ENCODE measurements at regions not wholly inside any gene's neighbourhood (a gene's known extent, or its start where the extent isn't known, plus 50 kb on each side); places are given as distances from the start of the nearest gene placed in this dataset.
"Not testable (repeated sequence)": the region's sequence is repeated elsewhere in the genome, so short reads cannot be mapped to it uniquely, and the experiment has no call there.

DNA sequence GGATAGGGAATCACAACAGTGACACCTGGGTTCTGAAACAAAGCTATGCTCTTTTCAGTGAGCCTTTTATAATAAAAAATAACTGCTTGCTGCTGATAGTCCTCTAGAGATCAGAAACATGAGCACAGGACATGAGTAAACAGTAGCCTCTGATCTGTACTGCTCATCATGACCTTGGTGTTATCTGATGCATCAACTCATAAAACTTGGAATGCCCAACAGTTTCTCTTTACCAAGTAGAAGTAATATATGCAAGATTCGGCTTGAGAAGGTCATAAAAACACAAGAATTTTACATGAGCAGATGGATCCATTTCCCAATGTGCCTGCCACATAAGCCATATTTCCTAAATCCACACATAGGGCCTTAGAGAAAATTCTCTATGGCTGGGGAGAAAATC lies 318.3 kb upstream of the GRAMD2B start:
- no peak overlapping the region for H3K4me3 ChIP-seq (ENCODE audit: low read depth, low read length)
- DNase-seq (ENCODE audit: low read depth), result no peak

DNA sequence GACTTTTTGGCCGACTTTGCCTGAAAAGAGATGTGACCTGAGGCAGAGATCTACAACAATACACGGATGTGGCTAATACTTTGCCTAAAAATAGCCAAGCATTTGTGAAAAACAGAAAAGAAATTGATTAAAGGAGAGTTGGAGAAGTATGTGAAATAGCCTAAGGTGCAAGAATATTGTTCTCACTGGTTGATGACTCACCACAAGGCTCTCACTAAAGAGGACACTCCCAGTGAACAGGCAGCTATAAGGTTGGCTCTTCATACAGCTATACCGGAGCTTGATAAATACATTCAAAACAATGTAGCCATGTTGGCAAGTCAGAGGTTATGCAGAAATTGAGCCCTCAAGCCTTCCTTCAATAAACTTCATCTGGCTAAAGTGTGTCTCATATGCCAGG lies 317.2 kb upstream of the GRAMD2B start:
- no peak for DNase-seq (ENCODE audit: low read depth)
- no peak overlapping the region for H3K4me3 ChIP-seq (ENCODE audit: low read depth, low read length)

DNA sequence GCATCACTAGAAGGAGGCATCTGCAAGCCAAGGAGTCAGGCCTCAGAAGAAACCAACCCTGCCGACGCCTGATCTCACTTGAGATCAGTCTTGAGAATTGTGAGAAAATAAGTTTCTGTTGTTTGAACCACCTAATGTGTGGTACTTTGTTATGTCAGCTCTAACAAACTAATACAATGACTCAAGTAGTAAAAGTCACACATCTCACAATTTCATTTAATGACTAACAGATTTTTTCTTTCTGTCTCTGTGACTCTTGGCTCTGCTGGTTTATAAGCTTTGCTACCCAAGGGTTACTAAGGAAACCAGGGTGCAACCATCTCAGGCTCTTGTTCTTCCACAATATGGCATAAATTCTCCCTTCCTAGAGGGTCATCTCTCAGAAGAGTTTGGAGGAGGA lies 315.8 kb upstream of the GRAMD2B start:
- no peak for DNase-seq (ENCODE audit: low read depth)
- no peak overlapping the region for H3K4me3 ChIP-seq (ENCODE audit: low read depth, low read length)

DNA sequence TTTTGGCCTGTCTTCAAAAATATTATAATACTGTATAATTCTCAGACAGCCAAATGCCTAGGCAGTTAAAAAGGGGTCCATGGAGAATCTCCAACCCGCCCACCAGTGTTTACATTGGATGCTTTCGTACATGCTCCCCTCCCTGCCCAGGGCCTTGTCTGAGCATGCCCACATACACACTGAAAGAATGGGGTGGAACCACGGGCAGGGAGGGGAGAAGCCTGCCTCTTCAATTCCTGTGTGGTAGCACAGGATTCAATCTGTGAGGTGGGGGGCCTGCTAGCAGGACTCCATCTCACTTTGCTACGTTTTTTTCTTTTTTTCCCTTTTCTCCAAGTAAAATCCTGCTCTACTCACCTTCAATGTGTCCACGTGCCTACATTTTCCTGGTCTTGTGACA lies 314.7 kb upstream of the GRAMD2B start:
- no peak overlapping the region for H3K4me3 ChIP-seq (ENCODE audit: low read depth, low read length)
- no peak for DNase-seq (ENCODE audit: low read depth)

DNA sequence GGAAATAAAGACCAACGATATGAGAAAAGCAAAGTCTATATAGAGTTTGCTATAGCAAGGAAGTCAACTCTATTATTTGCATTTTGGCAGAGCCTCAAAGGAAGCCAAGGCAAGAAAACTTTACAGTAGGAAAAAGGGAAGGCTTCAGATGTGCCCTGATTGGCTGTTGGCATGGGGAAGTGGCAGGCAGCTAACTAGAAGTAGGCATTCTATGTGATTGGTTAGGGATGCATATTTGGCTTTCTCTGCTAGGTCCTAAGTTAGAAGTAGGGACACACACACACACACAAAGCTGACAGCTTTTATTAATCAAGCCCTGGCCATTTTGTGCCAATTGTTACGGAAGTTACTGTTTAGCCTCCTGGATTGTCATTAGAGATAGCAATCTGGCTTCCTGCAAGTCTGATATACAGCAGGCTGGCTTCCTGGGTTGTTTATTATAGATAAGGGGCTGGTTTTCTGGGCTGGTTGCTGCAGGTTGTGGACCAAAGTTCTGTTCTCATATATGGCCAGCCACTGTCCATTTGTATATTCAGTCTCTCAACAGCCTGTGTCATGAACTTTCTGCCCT lies 308.1 kb upstream of the GRAMD2B start:
- DNase-seq (ENCODE audit: low read depth), result no peak
- no peak overlapping the region for H3K4me3 ChIP-seq (ENCODE audit: low read depth, low read length)

DNA sequence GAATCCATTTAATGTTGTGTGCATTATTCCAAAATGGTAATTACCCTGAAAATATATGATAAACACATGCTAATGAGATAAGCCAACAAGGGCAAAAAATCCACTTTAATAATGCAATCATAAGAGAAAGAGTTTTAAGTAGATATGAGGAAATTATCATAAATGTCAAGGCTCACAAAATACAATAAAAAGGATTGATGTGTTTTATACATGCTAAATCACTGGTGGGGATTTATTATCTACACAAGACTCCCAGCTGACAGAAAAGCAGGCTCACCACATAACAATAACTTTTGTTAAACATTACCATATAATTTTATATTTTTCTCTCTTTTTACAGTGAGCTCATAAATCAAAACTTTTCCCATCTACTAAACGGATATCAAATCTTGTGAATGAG lies 306.2 kb upstream of the GRAMD2B start:
- no peak overlapping the region for H3K4me3 ChIP-seq (ENCODE audit: low read depth, low read length)
- no peak for DNase-seq (ENCODE audit: low read depth)

DNA sequence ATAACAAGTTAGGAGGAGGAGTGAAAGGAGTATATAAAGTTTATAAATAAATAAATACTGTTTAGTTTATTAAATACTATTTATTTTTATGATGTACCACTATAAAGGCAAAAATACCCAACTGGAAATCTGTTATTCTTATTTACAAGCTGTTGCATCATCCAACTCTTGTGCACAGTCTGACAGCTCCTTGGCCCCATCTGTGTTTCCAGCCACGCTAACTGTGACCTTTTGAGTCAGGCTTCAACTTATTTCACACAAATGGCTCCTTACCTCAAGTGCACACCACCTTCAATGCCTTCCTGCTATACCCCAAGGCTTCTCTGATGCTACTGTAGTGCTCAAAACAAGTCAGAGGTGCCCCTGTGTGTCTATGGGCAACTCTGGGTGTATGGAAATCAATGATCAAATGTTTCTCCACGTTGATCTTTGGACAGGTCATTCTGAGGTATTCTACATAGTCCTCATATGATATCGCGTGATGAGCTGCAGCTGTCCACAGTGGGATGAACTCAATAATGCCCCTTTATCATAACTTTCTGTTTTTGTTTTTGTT lies 303.2 kb upstream of the GRAMD2B start:
- no peak for DNase-seq (ENCODE audit: low read depth)
- H3K4me3 ChIP-seq (ENCODE audit: low read depth, low read length), result no peak overlapping the region

DNA sequence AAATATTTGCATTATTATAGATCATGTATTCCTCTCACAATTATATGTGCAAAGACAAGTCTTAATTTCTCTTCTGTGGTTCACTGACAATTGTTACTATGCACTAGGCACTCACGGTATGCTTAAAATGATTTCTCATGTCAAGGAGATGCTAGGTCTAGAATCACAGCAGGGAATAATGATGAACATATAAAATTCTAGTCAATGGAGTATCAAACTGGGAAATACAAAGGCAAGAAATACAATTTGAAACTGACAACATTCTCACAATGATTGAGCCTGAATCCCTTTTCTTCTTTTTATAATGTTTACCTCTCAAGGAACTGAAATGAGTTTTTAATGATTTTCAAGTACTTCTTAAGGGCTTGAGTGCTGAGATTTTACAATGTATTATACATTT lies 302.3 kb upstream of the GRAMD2B start:
- H3K4me3 ChIP-seq (ENCODE audit: low read depth, low read length), result no peak overlapping the region
- DNase-seq (ENCODE audit: low read depth), result no peak

DNA sequence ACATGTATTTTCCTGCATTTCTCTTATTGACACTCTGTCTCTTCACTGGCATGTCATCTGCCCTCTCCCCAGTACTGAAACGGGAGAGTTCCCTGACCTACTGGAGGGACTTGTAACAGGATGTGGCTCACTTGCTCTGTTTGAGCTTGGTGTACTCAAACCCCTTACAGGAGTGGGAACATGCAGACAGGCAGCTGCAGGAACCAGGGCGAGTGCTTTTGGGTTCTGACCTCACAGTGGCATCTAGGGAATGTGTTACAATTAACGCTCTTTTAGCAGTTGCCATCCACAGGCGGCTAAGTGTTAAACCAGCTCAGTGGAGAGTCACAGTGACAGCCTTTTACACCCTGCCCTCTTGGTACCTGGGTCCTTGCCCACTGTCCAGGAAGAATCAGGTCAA lies 300.3 kb upstream of the GRAMD2B start:
- DNase-seq (ENCODE audit: low read depth), result no peak
- H3K4me3 ChIP-seq (ENCODE audit: low read depth, low read length), result no peak overlapping the region

DNA sequence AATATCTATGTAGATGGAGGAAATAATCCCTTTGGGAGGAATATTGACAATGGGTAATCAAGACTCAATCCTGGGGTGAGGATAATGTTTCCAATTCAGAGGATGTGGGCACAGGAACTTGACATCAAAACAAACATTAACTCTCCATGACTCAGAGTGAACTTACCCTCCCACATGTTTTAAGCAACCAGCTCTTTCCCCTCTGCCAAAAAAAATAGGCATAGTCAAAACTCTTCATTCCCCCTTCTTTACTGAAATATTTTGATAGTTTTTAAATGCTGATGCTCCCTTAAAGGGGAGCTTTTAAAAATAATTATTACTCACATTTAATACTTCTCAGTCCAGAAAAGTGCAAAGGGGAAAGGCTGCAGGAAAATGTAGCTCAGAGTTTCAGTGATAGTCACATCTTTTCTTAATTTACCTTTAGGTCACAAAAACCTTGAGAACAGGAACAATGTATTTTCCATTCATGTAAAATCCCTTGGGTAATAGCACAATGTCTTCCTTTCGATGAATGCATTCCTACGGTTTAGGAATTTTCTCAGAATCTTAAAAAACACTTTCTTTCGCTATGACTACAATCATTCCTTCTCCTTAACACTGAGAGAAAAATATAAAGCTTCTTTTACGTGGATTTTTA lies 298.4 kb upstream of the GRAMD2B start:
- DNase-seq (ENCODE audit: low read depth), result peak; percentile 60
- H3K4me3 ChIP-seq (ENCODE audit: low read depth, low read length), result no peak overlapping the region

DNA sequence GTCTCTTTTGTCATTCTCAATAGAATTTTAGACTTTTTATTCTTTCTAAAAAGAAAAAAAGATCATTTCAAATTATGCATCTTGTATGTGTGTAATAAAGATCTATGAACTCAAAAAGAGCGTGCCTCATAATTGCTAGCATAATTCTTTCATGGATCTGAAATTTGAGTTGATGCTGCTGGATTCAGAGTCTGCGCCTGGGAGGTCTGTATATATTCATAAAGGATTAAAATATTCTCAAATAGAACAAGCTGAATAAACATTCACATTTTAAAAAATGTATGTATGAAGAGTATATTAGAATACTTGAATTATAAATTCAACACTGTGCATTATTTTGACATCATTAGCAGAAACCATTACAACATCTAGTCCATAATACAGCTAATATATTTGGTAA lies 297.8 kb upstream of the GRAMD2B start:
- no peak overlapping the region for H3K4me3 ChIP-seq (ENCODE audit: low read depth, low read length)
- no peak for DNase-seq (ENCODE audit: low read depth)

DNA sequence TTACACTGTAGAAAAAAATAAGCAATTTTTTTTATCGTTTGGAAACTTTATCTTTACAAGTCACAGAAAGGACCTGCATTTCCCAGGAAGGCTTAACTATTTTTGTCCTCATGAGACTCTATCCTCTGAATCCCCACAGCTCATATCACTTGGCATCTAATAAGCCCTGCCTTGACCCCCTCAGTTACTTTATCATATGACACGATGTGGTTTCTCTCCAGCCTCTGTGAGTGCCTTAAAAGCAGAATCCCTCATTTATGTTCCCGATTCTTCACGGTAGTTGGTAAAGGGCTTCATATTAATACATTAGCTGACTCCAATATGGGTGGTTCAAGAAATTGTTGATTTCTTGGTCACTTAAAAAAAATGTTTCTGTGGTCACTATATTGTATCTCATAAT lies 296.6 kb upstream of the GRAMD2B start:
- H3K4me3 ChIP-seq (ENCODE audit: low read depth, low read length), result no peak overlapping the region
- DNase-seq (ENCODE audit: low read depth), result no peak

DNA sequence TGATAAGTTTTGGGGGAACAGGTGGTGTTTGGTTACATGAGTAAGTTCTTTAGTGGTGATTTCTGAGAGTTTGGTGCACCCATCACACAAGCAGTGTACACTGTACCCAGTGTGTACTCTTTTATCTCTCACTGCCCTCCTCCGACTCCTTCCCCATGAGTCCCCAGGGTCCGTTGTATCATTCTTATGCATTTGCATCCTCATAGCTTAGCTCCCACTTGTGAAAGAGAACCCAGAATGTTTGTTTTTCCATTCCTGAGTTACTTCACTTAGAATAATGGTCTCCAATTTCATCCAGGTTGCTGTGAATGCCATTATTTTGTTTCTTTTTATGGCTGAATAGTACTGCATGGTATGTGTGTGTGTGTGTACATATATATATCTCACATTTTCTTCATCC lies 295.8 kb upstream of the GRAMD2B start:
- peak; percentile 62 for DNase-seq (ENCODE audit: low read depth)
- not testable (repeated sequence) for H3K4me3 ChIP-seq (ENCODE audit: low read depth, low read length)

DNA sequence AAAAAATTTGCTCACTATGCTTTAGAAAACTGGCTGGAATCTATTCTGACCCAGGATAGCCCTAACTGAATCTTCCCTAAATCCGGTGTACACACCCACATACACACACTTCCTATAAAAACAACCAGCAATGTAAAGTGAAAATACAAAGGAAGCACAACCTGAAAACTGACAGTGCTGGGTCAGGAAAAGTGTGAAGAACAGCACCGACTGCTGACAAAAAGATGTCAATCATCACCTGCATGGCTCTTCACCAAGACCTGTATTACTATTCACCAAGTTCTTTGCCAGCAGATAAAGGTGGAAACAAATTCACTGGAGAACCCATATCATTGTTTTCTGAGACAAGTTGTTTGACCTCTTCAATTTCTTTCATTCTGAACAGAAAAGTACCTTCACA lies 293.8 kb upstream of the GRAMD2B start:
- no peak overlapping the region for H3K4me3 ChIP-seq (ENCODE audit: low read depth, low read length)
- no peak for DNase-seq (ENCODE audit: low read depth)

DNA sequence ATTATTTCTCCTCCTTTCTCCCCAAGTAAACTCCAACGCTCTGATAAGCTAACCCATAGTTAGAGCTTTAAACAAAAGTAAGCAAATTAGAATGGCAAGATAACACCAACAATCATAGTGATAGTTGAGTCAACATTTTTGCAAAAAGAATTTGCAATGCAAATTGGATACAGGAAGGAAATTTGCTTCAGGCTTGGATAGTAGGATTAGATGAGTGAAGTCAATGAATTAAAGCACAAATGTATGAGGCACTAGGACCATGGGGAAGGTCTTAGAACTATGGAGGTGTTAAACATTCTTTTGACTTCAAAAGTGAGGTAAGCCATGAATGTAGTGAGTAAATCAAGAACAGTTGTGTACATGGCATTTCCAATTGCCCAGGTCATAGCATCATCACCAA lies 289.8 kb upstream of the GRAMD2B start:
- H3K4me3 ChIP-seq (ENCODE audit: low read depth, low read length), result no peak overlapping the region
- no peak for DNase-seq (ENCODE audit: low read depth)

DNA sequence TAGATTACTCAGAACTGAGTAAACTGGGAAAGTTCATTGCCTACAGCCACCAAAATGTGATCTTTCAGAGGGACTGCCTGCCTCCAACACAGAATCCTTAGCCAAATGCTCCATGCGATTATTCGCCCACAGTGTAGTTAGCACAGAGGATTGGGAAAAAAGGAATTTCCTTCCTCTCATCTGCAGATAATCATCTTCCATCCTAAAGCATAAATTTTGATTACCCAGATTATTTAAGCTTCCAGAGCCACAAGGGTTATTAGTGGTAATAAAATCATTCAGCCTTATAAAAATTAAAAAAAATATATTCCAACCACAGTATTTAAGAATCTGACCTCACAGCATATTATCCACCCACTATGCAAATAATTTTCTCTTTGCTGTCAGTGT lies 285.3 kb upstream of the GRAMD2B start:
- no peak overlapping the region for H3K4me3 ChIP-seq (ENCODE audit: low read depth, low read length)
- no peak for DNase-seq (ENCODE audit: low read depth)

DNA sequence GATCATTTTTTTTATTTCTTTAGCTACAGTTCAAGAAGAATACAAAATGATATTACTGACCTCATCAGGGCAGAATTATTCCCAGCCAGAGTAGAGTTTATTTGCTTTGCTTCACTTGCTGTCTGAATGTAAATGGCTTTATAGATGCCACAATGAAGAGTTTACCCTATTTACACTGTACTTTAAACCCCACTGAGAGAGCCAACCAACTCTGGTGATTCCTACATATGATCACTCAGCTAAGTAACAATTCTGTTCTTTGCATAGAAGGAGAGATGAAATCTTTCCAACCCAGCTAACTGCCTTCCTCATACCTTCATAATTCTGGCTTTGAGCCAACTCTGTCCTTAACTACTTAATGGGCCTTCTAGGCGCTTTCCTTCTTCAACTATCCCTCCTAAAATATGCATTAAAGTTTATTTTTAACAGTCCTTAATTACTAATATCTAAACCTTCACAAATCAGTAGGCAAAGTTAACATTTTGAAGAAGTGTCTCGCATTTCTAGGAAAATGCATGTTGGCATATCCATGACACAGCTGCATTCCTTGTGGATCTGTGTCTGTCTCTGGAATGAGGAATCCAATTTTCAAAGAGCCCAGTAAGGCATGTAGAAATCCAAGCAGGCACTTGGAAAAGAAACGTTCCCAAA lies 284.8 kb upstream of the GRAMD2B start:
- no peak for DNase-seq (ENCODE audit: low read depth)

DNA sequence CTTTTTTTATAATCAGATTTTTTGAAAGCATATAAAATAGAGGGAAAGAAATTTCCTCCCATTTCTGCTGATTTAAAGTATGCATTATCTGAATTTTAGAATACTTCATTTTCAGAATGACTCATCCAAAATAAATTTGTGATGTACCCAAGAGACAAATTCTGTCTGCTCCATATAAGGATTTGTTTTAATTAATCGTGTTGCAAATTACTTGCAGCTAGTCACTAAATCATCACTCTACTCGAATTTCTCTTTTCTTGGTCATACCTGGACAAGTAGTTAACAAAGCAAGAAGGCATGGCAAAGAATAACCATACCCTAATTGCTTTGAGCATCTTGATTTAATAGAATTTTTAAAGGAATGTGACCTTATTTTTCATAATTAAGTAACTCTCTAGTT lies 284.1 kb upstream of the GRAMD2B start:
- no peak overlapping the region for H3K4me3 ChIP-seq (ENCODE audit: low read depth, low read length)
- DNase-seq (ENCODE audit: low read depth), result no peak

More for the DNA sequence above, 284.8 kb upstream of the GRAMD2B start:
- no peak overlapping the region for H3K4me3 ChIP-seq (ENCODE audit: low read depth, low read length)

DNA sequence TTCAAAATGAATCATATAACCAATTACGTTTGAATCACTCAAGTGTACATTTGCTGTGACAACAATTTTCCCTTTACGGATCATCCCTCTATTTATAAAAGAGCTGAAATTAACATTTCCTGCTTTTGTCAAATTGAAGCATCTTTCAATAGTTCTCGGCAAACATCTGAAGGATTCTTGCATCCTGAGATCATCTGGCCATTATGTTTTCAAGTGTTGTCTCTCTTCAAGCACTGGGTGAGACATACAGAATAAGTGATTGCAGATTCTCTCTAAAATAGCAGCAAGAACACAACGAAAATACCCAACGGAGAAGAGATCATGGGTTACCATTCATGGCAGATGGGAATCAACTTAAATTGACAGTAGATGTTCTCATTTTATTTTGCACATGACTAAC lies 283.4 kb upstream of the GRAMD2B start:
- no peak for DNase-seq (ENCODE audit: low read depth)
- H3K4me3 ChIP-seq (ENCODE audit: low read depth, low read length), result no peak overlapping the region

DNA sequence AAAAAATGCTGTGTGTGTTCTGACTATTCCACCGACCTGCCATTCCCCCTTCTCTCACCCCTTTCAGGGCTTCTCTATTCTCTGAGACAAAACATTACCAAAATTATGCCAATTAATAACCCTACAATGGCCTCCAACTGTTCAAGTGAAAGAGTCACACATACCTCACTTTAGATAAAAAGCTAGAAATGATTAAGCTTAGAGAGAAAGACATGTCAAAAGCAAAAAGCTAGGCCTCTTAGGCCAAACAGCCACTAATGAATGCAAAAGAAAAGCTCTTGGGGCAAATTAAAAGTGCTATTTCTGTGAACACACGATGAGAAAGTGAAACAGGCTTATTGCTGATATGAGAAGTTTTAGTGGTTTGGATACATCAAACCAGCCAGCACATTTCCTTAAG lies 279.6 kb upstream of the GRAMD2B start:
- H3K4me3 ChIP-seq (ENCODE audit: low read depth, low read length), result no peak overlapping the region
- DNase-seq (ENCODE audit: low read depth), result no peak

DNA sequence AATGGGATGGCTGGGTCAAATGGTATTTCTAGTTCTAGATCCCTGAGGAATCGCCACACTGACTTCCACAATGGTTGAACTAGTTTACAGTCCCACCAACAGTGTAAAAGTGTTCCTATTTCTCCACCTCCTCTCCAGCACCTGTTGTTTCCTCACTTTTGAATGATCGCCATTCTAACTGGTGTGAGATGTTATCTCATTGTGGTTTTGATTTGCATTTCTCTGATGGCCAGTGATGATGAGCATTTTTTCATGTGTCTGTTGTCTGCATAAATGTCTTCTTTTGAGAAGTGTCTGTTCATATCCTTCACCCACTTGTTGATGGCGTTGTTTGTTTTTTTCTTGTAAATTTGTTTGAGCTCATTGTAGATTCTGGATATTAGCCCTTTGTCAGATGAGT lies 272.9 kb upstream of the GRAMD2B start:
- not testable (repeated sequence) for H3K4me3 ChIP-seq (ENCODE audit: low read depth, low read length); DNase-seq (ENCODE audit: low read depth)

Data from skeletal muscle cell (primary cell).